PC-3 (cell line): ENCODE measurements at regions not wholly inside any gene's neighbourhood (a gene's known extent, or its start where the extent isn't known, plus 50 kb on each side); places are given as distances from the start of the nearest gene placed in this dataset.

Experiments
- ATAC-seq: fragments of 200-7000 bp; cut with Tn5 transposase; 2 replicates; pipeline ENCODE4 v1.9.1; 2020; ENCODE audit warnings: mild to moderate bottlenecking, moderate library complexity
- BruUV-seq: library from RNA; stranded (reverse); fragments of 400-500 nt; replicated peaks from 2 replicates; lab custom pipeline; 2021; lab: Mats Ljungman, UMichigan
- CTCF ChIA-PET: fragments of 300-600 bp; sonication (Branson Sonifier 250); formaldehyde crosslinking; loops from one replicate; lab custom pipeline; 2022; ENCODE audit warnings: antibody characterized with exemption; lab: Charles Lee
- POLR2A ChIA-PET: fragments of 300-600 bp; sonication (Branson Sonifier 250); formaldehyde crosslinking; loops from one replicate; lab custom pipeline; 2022; ENCODE audit warnings: antibody characterized with exemption; ENCODE audit not compliant: unreplicated experiment; lab: Charles Lee
- DNase-seq: peaks from one replicate; pipeline ENCODE4 v3.0.0-alpha.2; 2015
- H2AFZ ChIP-seq: fragments of 300-600 bp; sonication (generic); 2 replicates; pipeline ENCODE4 v1.6.0; 2016; ENCODE audit warnings: antibody characterized with exemption, low read length
- H3F3A ChIP-seq: fragments of 300-600 bp; sonication (generic); one replicate; pipeline ENCODE4 v1.6.0; 2017; ENCODE audit warnings: antibody characterized with exemption, low read length, control low read depth, mild to moderate bottlenecking; ENCODE audit not compliant: unreplicated experiment
- H3K27ac ChIP-seq: fragments of 300-600 bp; sonication (generic); 2 replicates; pipeline ENCODE4 v1.5.1; 2016; ENCODE audit warnings: mild to moderate bottlenecking, low read length
- H3K27me3 ChIP-seq: fragments of 300-600 bp; sonication (generic); 2 replicates; pipeline ENCODE4 v1.6.1; 2016; ENCODE audit warnings: low read length, mixed read lengths
- H3K36me3 ChIP-seq: fragments of 300-600 bp; sonication (generic); 2 replicates; pipeline ENCODE4 v1.6.1; 2016; ENCODE audit warnings: low read depth, mixed run types, low read length, mixed read lengths
- H3K4me1 ChIP-seq: fragments of 300-600 bp; sonication (generic); 2 replicates; pipeline ENCODE4 v1.5.1; 2016; ENCODE audit warnings: low read length; ENCODE audit not compliant: insufficient read depth
- H3K4me2 ChIP-seq: fragments of 300-600 bp; sonication (generic); 2 replicates; pipeline ENCODE4 v1.6.0; 2016; ENCODE audit warnings: low read length
- H3K4me3 ChIP-seq: fragments of 300-600 bp; sonication (generic); 2 replicates; pipeline ENCODE4 v1.5.1; 2016; ENCODE audit warnings: mild to moderate bottlenecking, low read length, mixed read lengths
- H3K79me2 ChIP-seq: fragments of 300-600 bp; sonication (generic); 2 replicates; pipeline ENCODE4 v1.6.1; 2017; ENCODE audit warnings: low read length, mixed read lengths
- H3K9ac ChIP-seq: fragments of 300-600 bp; sonication (generic); 2 replicates; pipeline ENCODE4 v1.6.0; 2016; ENCODE audit warnings: mild to moderate bottlenecking, low read length
- H3K9me2 ChIP-seq: fragments of 300-600 bp; sonication (generic); replicated peaks from 2 replicates; pipeline ENCODE4 v1.6.1; 2016; ENCODE audit warnings: mixed run types, low read length, mixed read lengths
- H3K9me3 ChIP-seq: fragments of 300-600 bp; sonication (generic); 2 replicates; pipeline ENCODE4 v1.6.1; 2016; ENCODE audit warnings: low read length, mixed read lengths
- H4K20me1 ChIP-seq: fragments of 300-600 bp; sonication (generic); 2 replicates; pipeline ENCODE4 v1.6.1; 2016; ENCODE audit warnings: low read length, mixed read lengths
- EZH2 ChIP-seq: fragments of 300-600 bp; sonication (generic); IDR thresholded peaks from one replicate; pipeline ENCODE4 v1.6.1; 2017; ENCODE audit warnings: antibody characterized with exemption, mild to moderate bottlenecking, low read length; ENCODE audit not compliant: unreplicated experiment
- EZH2phosphoT487 ChIP-seq: fragments of 300-600 bp; sonication (generic); IDR thresholded peaks from 2 replicates; pipeline ENCODE4 v1.6.1; 2018; ENCODE audit warnings: mild to moderate bottlenecking, antibody characterized with exemption, low read length, borderline replicate concordance
- intact Hi-C: fragments of 100-400 bp; cut with micrococcal nuclease; formaldehyde crosslinking; loops from 2 replicates; pipeline ENCODE4 v1.9.0; 2023
- TF ChIP-seq, protein P1 (sequence below): fragments of 300-600 bp; sonication (generic); conservative IDR thresholded peaks from 2 replicates; pipeline ENCODE4 v1.5.1; 2017; ENCODE audit warnings: antibody characterized with exemption, low read depth, mild to moderate bottlenecking, low read length

DNA sequence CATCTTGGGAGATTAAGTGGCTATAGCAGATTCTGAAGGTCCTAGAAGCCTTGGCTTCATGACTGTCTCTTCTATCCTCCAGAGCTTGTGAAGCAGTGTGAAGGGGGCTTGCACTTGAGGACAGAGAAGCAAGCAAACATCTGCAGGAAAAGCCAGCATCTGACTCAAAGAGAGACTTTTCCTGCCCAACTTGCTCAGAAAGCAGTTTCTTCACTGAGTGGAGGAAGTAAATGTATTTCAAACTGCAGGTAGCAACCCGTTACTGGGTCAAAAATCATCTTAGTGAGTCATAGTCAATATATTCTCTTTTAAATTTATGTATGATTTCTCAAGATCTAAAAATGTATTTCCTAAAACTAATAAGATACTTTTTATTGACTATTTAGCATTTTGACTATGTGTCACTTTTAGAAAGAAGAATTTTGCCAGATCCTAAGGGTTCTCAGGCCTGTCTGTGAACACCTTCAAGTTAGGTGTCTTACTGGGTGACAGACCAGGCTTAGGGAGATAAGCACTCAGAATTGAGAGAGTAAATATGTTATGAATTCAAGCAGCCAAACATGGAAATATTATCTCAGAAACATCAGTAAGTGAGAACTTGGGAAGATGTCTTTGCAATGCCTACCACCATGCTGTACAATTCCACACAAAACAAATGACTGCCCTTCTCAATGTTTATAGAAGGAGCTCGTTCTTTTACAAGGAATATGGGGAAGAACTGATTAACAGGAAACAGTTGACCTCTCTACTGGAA lies 72.6 kb upstream of the DMAC1 start:
- intact Hi-C loops: no loop called here
- TF ChIP-seq, protein P1, sequence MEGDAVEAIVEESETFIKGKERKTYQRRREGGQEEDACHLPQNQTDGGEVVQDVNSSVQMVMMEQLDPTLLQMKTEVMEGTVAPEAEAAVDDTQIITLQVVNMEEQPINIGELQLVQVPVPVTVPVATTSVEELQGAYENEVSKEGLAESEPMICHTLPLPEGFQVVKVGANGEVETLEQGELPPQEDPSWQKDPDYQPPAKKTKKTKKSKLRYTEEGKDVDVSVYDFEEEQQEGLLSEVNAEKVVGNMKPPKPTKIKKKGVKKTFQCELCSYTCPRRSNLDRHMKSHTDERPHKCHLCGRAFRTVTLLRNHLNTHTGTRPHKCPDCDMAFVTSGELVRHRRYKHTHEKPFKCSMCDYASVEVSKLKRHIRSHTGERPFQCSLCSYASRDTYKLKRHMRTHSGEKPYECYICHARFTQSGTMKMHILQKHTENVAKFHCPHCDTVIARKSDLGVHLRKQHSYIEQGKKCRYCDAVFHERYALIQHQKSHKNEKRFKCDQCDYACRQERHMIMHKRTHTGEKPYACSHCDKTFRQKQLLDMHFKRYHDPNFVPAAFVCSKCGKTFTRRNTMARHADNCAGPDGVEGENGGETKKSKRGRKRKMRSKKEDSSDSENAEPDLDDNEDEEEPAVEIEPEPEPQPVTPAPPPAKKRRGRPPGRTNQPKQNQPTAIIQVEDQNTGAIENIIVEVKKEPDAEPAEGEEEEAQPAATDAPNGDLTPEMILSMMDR: no peak
- TF ChIP-seq EZH2phosphoT487 (no peak), EZH2 (no peak)
- no peak overlapping the region for H3K27ac ChIP-seq
- CTCF ChIA-PET: no interaction called here
- H3K4me2 ChIP-seq: no peak overlapping the region
- H4K20me1 ChIP-seq: no peaks in the 10 kb centered on the region
- H3K27me3 ChIP-seq: no peaks in the 10 kb centered on the region
- no peaks in the 10 kb centered on the region for H3F3A ChIP-seq
- no peaks in the 10 kb centered on the region for H3K79me2 ChIP-seq
- H3K4me3 ChIP-seq: no peak overlapping the region
- H3K9ac ChIP-seq: no peak overlapping the region
- no peaks in the 10 kb centered on the region for H3K9me3 ChIP-seq
- POLR2A ChIA-PET: no interaction called here
- no peak overlapping the region for H2AFZ ChIP-seq
- no peaks in the 10 kb centered on the region for H3K36me3 ChIP-seq
- H3K4me1 ChIP-seq: no peaks in the 10 kb centered on the region
- ATAC-seq (no peak), DNase-seq (no peak)
- no TSS peak for BruUV-seq
- no peaks in the 10 kb centered on the region for H3K9me2 ChIP-seq

DNA sequence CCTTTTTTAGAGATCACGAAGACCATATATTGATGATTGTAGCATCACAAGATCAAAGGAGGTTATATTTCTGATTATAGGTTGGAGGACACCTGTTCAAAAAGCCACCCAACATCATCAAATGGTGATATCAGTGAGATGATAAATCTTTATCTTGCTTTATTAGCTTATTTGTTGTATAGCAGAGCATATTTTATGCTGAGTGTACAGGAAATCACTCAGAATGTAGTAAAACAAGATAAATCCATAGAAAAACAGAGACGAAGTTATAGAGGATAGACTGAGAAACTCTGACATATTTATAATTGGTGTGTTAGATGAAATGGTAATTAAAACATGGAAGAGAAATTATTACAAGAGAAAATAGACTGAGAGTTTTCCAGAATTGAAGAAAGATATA lies 69.8 kb upstream of the DMAC1 start:
- BruUV-seq: no TSS peak
- Histone ChIP-seq H2AFZ (no peak overlapping the region), H3K4me3 (no peak overlapping the region), H3K9ac (no peak overlapping the region), H3K36me3 (no peaks in the 10 kb centered on the region), H3K79me2 (no peaks in the 10 kb centered on the region), H3K9me3 (no peaks in the 10 kb centered on the region), H3K9me2 (no peaks in the 10 kb centered on the region), H3F3A (no peaks in the 10 kb centered on the region), H3K4me2 (no peak overlapping the region), H4K20me1 (no peaks in the 10 kb centered on the region), H3K4me1 (no peaks in the 10 kb centered on the region), H3K27me3 (no peaks in the 10 kb centered on the region), H3K27ac (no peak overlapping the region)
- ChIA-PET CTCF (no interaction called here), POLR2A (no interaction called here)
- ATAC-seq (no peak), DNase-seq (no peak)
- TF ChIP-seq, protein P1: no peak
- no peak for TF ChIP-seq EZH2
- TF ChIP-seq EZH2phosphoT487: no peak
- intact Hi-C loops: no loop called here

DNA sequence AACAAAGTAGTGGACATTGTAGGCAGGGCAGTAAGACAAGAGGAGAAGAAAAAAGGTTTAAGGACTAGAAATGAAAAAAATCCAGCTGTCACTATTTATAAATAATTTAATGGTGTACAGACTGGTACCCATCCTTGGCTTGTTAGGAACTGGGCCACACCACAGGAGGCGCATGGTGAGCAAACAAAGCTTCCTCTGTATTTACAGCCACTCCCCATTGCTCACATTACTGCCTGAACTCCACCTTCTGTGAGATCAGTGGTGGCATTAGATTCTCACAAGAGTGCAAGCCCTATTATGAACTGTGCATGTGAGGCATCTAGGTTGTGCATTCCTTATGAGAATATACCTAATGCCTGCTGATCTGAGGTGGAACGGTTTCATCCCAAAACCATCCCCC lies 62.6 kb upstream of the DMAC1 start:
- intact Hi-C loops: no loop called here
- Histone ChIP-seq H4K20me1 (no peaks in the 10 kb centered on the region), H2AFZ (no peak overlapping the region), H3K27me3 (no peaks in the 10 kb centered on the region), H3F3A (no peaks in the 10 kb centered on the region), H3K9me3 (no peaks in the 10 kb centered on the region), H3K27ac (no peak overlapping the region), H3K4me3 (no peak overlapping the region), H3K9me2 (no peaks in the 10 kb centered on the region), H3K9ac (no peak overlapping the region), H3K4me1 (no peaks in the 10 kb centered on the region), H3K36me3 (no peaks in the 10 kb centered on the region), H3K4me2 (no peak overlapping the region), H3K79me2 (no peaks in the 10 kb centered on the region)
- BruUV-seq: no TSS peak
- POLR2A ChIA-PET: no interaction called here
- CTCF ChIA-PET: no interaction called here
- ATAC-seq (no peak), DNase-seq (no peak)
- no peak for TF ChIP-seq EZH2phosphoT487
- TF ChIP-seq EZH2: no peak
- TF ChIP-seq, protein P1: no peak
